Stimulated activated memory B cell treated with anti-CD40 and anti-IgM and Interleukin-4, amounts not matched to agents 10 μg/mL and 1 μg/mL and 100 μg/mL, for 72 hours (primary cell): ENCODE measurements at regions not wholly inside any gene's neighbourhood (a gene's known extent, or its start where the extent isn't known, plus 50 kb on each side); places are given as distances from the start of the nearest gene placed in this dataset.
"Not testable (repeated sequence)": the region's sequence is repeated elsewhere in the genome, so short reads cannot be mapped to it uniquely, and the experiment has no call there.

Source experiments
- ATAC-seq: fragments of 150-1000 bp; cut with Tn5 transposase; 2 replicates; pipeline ENCODE4 v1.10.0; 2021
- H3K27ac Mint-ChIP-seq: one replicate; pipeline ENCODE4 v1.8.0; 2022; ENCODE audit warnings: mild to moderate bottlenecking, mixed read lengths
- H3K27me3 Mint-ChIP-seq: one replicate; pipeline ENCODE4 v1.8.0; 2022; ENCODE audit warnings: mixed read lengths
- H3K36me3 Mint-ChIP-seq: one replicate; pipeline ENCODE4 v1.8.0; 2022; ENCODE audit warnings: mixed read lengths
- H3K4me1 Mint-ChIP-seq: one replicate; pipeline ENCODE4 v1.8.0; 2022; ENCODE audit warnings: mixed read lengths
- H3K4me3 Mint-ChIP-seq: one replicate; pipeline ENCODE4 v1.8.0; 2022; ENCODE audit warnings: mild to moderate bottlenecking, moderate library complexity, mixed read lengths
- H3K9me3 Mint-ChIP-seq: one replicate; pipeline ENCODE4 v1.8.0; 2022; ENCODE audit warnings: mixed read lengths

DNA sequence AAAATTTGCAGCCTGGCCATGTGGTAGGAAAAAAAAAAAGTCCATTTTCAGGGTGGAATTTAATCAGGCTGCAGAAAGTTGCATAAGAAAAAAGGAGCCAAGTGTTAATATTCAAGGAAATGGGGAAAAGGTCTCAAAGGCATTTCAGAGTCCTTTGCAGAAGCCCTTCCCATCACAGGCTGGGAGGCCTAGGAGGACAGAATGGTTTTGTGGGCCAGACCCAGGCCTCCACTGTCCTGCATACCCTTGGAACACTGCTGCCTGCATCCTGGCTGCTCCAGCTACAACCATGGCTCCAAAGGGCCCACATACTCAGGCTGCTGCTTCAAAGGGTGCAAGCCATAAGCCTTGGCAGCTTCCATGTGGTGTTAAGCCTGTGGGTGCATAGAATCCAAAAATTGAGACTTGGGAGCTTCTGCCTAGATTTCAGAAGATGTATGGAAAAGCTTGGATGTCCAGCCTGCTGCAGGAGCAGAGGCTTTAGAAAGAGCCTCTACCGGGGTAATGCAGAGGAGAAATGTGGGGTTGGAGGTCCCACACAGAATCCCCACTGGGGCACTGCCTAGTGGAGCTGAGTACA lies 239.0 kb upstream of the STXBP5 start:
- Mint-ChIP-seq H3K27me3 (no peaks in the 10 kb centered on the region), H3K4me3 (no peak overlapping the region), H3K36me3 (peaks cover 10% of the 10 kb centered on the region), H3K4me1 (no peaks in the 10 kb centered on the region), H3K9me3 (peaks cover 12% of the 10 kb centered on the region), H3K27ac (no peak overlapping the region)
- no peak for ATAC-seq

DNA sequence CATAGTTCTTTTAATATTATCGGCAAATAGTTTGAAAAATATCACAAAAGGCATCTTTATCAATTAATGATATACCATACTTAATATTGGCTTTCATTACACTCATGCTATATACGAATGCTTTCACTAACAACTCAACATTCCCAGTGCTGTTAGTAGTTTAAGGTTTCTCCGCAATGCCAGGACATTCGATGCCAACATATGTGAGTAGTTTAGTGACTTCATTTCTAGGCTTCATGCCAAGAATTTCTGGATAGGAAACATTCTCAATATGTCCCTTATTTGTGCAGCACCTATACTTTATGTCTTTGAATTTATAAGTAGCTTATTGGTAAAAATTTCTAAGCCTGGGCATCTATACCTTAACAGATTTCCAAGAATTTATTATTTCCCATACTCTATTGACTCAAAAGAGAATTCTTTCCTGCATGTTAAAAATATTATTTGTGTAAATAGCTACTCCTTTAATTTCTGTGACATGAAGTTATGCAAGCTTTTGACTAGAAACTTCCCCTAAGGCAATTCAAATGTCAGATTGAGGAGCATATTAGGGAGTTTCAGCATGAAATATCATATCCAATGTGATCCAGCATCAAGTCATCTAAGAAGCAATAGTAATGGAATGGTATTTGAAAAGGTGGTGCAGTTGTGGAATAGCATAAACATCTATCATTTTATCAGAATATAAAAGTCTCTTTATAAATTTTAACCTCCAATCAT lies 236.0 kb upstream of the STXBP5 start:
- no peak for ATAC-seq
- no peaks in the 10 kb centered on the region for H3K27me3 Mint-ChIP-seq
- H3K4me1 Mint-ChIP-seq, result no peaks in the 10 kb centered on the region
- no peak overlapping the region for H3K27ac Mint-ChIP-seq
- H3K36me3 Mint-ChIP-seq, result peaks cover 10% of the 10 kb centered on the region
- no peak overlapping the region for H3K4me3 Mint-ChIP-seq
- H3K9me3 Mint-ChIP-seq, result peaks cover 12% of the 10 kb centered on the region

DNA sequence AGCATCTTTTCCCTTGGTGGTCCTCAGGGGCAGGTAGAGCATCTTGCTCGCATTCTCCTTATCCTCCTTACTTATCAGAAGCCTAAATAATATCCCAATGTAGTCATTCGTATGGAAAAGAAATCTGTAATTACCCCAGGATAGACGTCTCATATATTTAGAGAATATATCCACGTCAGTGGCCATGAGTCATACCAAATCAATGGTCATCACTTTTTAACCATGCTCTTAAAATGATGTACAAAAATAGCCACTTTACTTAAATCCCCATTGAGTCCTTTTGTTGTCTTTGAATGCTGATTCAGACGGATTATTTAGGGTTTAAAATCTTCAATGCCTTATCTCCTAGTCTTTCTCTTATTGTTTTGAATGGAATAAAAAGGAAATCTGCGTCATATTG lies 231.7 kb upstream of the STXBP5 start:
- H3K27me3 Mint-ChIP-seq, result no peaks in the 10 kb centered on the region
- H3K9me3 Mint-ChIP-seq, result no peaks in the 10 kb centered on the region
- H3K36me3 Mint-ChIP-seq, result no peaks in the 10 kb centered on the region
- no peak overlapping the region for H3K27ac Mint-ChIP-seq
- ATAC-seq, result no peak
- no peaks in the 10 kb centered on the region for H3K4me1 Mint-ChIP-seq
- no peak overlapping the region for H3K4me3 Mint-ChIP-seq

DNA sequence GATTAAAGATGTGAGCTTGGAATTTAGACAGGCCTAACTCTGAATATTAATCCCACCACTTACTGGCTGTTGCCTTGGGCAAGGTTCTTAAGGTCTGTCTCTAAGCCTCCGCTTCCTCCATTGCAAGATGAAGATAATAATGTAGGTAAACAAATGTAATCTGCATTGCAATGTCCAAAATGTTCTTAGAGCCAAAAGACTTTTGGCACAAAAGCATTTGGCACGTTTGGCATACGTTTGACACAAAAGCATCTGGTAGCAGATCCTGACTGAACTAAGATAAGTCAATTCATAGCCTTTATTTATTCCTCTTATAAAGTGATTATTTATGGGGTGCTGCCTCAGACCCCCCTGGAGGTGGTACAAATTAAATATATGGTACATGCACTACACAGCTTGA lies 229.9 kb upstream of the STXBP5 start:
- H3K9me3 Mint-ChIP-seq, result no peaks in the 10 kb centered on the region
- no peak overlapping the region for H3K4me3 Mint-ChIP-seq
- H3K4me1 Mint-ChIP-seq, result no peaks in the 10 kb centered on the region
- no peak for ATAC-seq
- H3K27me3 Mint-ChIP-seq, result no peaks in the 10 kb centered on the region
- H3K27ac Mint-ChIP-seq, result no peak overlapping the region
- no peaks in the 10 kb centered on the region for H3K36me3 Mint-ChIP-seq

DNA sequence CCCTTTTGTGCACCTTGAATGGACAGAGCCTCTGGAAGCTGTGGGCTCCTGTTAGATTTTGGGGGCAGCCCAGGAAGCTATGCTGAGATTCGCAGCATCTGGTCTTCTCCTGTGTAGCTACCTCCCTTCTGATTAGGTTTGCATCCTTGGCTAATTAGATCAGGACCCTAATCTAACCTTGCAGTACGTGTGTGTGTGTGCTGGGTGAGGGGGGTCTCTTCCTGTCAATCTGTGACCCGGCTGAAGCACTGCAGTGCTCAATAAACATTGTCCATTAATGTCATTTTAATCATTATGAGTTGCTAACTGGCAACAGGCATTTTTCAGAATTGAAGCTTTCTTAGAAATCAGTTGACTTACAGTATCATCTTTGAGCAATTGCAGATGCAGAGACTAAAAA lies 229.1 kb upstream of the STXBP5 start:
- no peaks in the 10 kb centered on the region for H3K9me3 Mint-ChIP-seq
- H3K4me1 Mint-ChIP-seq, result no peaks in the 10 kb centered on the region
- no peaks in the 10 kb centered on the region for H3K36me3 Mint-ChIP-seq
- no peaks in the 10 kb centered on the region for H3K27me3 Mint-ChIP-seq
- no peak overlapping the region for H3K4me3 Mint-ChIP-seq
- no peak for ATAC-seq
- H3K27ac Mint-ChIP-seq, result no peak overlapping the region

DNA sequence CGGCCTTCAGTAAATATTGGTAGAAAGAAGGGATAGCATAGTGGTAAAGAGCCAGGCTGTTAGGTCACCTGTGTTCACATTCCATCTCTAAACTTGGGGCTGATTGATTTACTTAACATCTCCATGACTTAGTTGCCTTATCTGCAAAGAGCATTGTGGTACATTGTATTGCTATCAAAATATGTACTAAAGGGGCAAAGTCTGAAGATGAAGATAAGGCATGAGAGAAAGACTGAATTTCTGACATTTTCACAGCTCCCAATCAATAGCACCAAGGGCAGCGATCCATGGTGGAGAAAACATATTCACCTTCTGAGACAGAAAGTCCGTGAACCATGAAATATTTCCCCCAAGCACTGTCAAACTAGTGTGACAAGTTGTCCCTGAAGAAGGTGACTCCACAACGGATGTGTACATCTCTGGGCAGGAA lies 223.3 kb upstream of the STXBP5 start:
- H3K27ac Mint-ChIP-seq, result no peak overlapping the region
- no peaks in the 10 kb centered on the region for H3K27me3 Mint-ChIP-seq
- no peaks in the 10 kb centered on the region for H3K4me1 Mint-ChIP-seq
- no peaks in the 10 kb centered on the region for H3K9me3 Mint-ChIP-seq
- H3K36me3 Mint-ChIP-seq, result no peaks in the 10 kb centered on the region
- H3K4me3 Mint-ChIP-seq, result no peak overlapping the region
- no peak for ATAC-seq

DNA sequence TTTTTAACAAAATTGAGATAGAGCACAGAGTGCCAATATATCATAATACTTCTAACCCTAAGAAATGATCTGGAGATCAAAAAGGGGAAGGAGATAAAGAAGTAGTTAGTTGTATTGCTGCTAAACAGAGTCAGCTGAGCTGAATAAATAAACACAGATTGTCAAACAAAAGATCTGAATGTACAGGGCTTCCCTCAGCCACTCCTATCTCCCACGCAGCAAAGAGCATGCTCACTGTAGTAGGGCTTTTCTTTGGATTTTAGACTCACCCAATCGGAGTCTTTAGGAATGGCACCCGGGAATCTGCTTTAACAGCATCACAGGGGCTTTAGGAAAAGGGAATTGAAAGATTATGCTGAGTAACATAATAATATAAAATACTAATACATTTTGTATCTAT lies 222.2 kb upstream of the STXBP5 start:
- Mint-ChIP-seq H3K27me3 (no peaks in the 10 kb centered on the region), H3K4me1 (no peaks in the 10 kb centered on the region), H3K4me3 (no peak overlapping the region), H3K36me3 (no peaks in the 10 kb centered on the region), H3K27ac (no peak overlapping the region), H3K9me3 (no peaks in the 10 kb centered on the region)
- ATAC-seq, result no peak

DNA sequence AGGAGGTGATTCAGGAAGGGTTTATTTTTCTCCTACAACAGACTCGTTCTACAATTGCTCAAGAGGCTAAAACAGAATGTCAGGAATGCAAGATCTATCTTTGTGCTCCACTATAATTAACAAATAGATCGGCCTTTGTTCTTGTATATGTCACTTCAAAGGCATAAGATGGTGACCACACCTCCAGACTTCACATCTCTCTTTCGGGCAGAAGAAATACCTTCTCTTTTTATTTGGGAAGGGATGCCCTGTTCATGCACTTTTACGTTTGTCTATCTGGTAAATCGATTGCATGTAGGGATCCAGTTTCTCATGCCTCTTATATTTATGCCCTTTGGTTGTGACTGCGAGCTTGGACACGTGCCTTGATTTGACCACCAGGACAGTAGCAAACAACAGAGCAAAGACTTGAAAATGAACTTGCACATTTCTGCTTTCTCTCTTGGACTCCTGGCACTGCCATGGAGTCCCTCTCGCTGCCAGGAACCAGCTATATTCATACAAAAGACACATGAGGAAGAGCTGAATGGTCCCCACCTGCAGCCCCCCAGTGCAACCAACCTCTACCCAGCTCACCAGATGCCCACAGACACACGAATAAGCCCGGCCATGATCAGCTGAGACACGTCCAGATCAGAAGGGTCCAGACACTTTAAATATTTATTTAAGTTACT lies 219.8 kb upstream of the STXBP5 start:
- ATAC-seq, result no peak
- Mint-ChIP-seq H3K4me3 (no peak overlapping the region), H3K4me1 (no peaks in the 10 kb centered on the region), H3K9me3 (no peaks in the 10 kb centered on the region), H3K27me3 (no peaks in the 10 kb centered on the region), H3K36me3 (no peaks in the 10 kb centered on the region), H3K27ac (no peak overlapping the region)

DNA sequence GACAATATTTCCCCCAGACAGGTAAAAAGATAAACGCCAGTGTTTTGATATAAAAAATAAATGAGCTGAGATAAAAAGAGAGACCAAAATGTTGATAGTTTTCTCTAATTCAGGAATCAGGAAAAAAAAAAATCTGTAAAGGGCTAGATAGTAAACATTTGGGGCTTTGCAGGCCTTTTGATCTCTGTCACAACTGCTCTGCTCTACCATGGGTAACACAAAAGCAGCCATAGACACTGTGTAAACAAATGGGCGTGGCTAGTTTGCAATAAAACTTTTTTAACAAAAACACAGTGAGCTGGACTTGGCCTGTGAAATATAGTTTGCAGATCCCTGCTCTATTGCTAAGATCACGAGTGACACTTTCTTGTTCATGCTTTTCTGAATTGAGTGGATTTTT lies 219.1 kb upstream of the STXBP5 start:
- H3K27me3 Mint-ChIP-seq, result no peaks in the 10 kb centered on the region
- no peak overlapping the region for H3K4me3 Mint-ChIP-seq
- H3K27ac Mint-ChIP-seq, result no peak overlapping the region
- H3K4me1 Mint-ChIP-seq, result no peaks in the 10 kb centered on the region
- H3K9me3 Mint-ChIP-seq, result no peaks in the 10 kb centered on the region
- no peak for ATAC-seq
- no peaks in the 10 kb centered on the region for H3K36me3 Mint-ChIP-seq

DNA sequence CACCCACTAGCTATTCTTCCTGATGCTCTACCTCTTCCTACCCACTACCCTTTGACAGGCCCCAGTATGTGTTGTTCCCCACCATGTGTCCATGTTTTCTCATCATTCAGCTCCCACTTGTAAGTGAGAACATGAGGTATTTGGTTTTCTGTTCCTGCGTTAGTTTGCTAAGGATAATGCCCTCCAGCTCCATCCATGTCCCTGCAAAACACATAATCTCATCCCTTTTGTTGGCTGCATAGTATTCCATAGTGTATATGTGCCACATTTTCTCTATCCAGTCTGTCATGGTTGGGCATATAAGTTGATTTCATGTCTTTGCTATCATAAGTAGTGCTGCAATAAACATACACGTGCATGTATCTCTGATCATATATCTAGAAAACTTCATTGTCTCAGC lies 218.3 kb upstream of the STXBP5 start:
- H3K4me3 Mint-ChIP-seq, result no peak overlapping the region

DNA sequence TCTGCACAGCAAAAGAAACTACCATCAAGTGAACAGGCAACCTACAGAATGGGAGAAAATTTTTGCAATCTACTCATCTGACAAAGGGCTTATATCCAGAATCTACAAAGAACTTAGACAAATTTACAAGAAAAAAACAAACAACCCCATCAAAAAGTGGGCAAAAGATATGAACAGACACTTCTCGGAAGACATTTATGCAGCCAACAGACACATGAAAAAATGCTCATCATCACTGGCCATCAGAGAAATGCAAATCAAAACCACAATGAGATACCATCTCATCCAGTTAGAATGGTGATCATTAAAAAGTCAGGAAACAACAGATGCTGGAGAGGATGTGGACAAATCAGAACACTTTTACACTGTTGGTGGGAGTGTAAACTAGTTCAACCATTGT lies 216.3 kb upstream of the STXBP5 start:
- H3K27ac Mint-ChIP-seq, H3K9me3 Mint-ChIP-seq, ATAC-seq, H3K4me3 Mint-ChIP-seq, H3K27me3 Mint-ChIP-seq, H3K36me3 Mint-ChIP-seq, H3K4me1 Mint-ChIP-seq: not testable (repeated sequence)

More for the DNA sequence above, 218.3 kb upstream of the STXBP5 start:
- Mint-ChIP-seq H3K27me3 (no peaks in the 10 kb centered on the region), H3K4me1 (no peaks in the 10 kb centered on the region), H3K27ac (no peak overlapping the region), H3K9me3 (no peaks in the 10 kb centered on the region), H3K36me3 (no peaks in the 10 kb centered on the region)
- no peak for ATAC-seq

DNA sequence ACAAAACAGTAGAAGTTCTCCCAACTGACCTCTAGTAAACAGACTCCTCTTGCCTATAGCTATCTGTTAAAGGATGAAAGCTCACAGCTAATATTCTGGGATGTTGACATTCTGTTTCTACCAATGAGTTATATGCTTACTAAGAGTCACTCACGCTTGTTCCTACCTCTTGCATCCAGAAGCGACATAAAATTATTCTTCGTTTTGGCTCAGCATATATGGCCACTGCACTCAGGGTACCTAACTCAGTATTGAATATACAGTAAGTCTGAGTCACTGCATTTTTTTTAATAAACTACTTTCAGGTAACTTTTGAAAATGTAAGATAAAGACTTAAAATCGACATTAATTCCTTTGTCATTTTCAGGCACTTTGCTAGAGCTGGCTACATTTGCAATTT lies 214.4 kb upstream of the STXBP5 start:
- no peaks in the 10 kb centered on the region for H3K27me3 Mint-ChIP-seq
- H3K4me1 Mint-ChIP-seq, result no peaks in the 10 kb centered on the region
- no peak for ATAC-seq
- H3K9me3 Mint-ChIP-seq, result no peaks in the 10 kb centered on the region
- no peak overlapping the region for H3K4me3 Mint-ChIP-seq
- H3K27ac Mint-ChIP-seq, result no peak overlapping the region
- H3K36me3 Mint-ChIP-seq, result no peaks in the 10 kb centered on the region

DNA sequence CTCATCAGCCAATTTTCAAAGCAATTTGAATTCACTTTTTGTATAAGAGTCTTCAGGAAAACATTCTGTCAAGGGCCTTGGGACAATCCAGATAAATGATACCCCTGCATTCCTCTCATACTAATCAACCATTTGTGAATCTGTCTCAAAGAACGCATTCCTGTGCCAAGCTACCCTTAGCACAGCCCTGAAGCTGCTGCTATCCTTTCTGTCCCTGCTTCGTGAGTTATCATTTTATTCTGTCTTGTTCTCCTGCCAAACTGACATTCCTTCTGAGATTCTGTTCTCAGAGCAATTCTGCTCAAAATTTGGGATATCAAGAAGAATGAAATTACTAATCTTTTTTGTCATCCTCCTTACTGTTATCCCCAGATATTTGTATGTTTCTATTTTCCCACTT lies 213.9 kb upstream of the STXBP5 start:
- no peaks in the 10 kb centered on the region for H3K9me3 Mint-ChIP-seq
- no peaks in the 10 kb centered on the region for H3K27me3 Mint-ChIP-seq
- no peaks in the 10 kb centered on the region for H3K4me1 Mint-ChIP-seq
- no peaks in the 10 kb centered on the region for H3K36me3 Mint-ChIP-seq
- no peak overlapping the region for H3K27ac Mint-ChIP-seq
- no peak overlapping the region for H3K4me3 Mint-ChIP-seq
- no peak for ATAC-seq

DNA sequence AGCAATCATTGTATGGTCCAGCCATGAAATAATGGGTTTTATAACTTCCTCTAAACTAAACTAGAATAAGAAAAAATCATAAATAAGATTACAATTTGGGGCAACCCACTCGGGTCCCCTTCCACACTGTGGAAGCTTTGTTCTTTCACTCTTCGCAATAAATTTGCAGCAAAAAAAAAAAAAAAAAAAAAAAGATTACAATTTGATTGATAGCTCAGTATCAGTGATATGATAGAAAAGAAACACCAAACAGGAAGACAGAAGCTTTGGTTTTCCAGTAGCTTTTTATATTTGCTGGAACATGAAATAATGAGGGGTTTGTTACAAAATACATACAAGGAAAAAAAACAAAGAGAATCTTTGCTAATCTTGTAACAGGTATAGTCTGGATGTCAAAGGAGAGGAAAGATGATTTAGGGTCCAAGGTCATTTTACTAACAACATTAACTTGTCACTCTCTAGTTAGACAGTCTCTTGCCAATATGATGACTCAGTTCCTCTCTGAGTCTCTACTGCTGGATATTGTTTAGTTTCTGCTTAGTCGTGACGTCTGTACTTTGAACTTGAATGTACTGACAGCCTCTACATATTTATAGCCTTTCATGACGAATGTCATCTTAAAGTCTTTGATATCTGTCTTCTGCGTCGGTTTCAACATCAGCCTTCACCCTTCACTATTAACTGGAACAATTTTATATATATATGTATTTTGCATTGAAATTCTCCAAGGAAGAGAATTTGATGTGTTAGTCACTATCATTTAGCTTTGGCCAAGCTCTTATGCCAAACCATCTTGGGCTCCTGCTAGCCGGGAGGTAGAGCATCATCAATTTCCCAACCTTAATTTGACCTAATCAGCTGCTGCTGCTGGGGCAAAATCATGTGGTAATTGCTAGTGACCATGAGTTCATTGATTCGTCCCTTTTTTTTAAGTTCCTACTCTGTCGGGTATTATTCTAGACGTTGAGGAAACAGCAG lies 213.1 kb upstream of the STXBP5 start:
- Mint-ChIP-seq H3K9me3 (no peaks in the 10 kb centered on the region), H3K4me1 (no peaks in the 10 kb centered on the region), H3K36me3 (no peaks in the 10 kb centered on the region), H3K27me3 (no peaks in the 10 kb centered on the region), H3K4me3 (no peak overlapping the region), H3K27ac (no peak overlapping the region)
- ATAC-seq, result no peak

DNA sequence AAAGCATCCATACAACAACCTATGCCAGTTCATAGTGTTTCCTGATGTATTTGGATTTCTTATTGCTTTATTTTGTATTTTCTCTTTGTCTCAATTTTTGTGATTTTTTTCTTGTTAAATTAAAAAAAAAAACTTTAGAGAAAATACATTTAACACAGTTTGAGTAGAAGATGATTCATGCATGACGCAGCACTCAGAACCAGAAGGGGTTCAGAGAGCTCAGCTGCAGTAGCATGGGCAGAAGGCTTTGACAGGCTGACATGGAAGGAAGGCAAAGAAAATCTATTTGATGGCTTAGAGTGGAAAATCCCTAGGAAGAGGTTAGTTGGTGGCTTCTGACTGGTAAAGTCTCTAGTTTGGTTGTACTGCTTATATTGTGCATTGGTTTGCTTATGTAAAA lies 207.2 kb upstream of the STXBP5 start:
- Mint-ChIP-seq H3K27me3 (no peaks in the 10 kb centered on the region), H3K4me1 (no peaks in the 10 kb centered on the region), H3K9me3 (no peaks in the 10 kb centered on the region), H3K4me3 (no peak overlapping the region), H3K27ac (no peak overlapping the region), H3K36me3 (no peaks in the 10 kb centered on the region)
- ATAC-seq, result no peak
